Myocyte (in vitro differentiated cells): ENCODE measurements at regions not wholly inside any gene's neighbourhood (a gene's known extent, or its start where the extent isn't known, plus 50 kb on each side); places are given as distances from the start of the nearest gene placed in this dataset.
"Not testable (repeated sequence)": the region's sequence is repeated elsewhere in the genome, so short reads cannot be mapped to it uniquely, and the experiment has no call there.

Experiments
- DNase-seq: peaks from one replicate; pipeline ENCODE4 v3.0.0-alpha.2; 2012; ENCODE audit warnings: low read depth

- no peak for DNase-seq
Measured at GRCh38 chr16:25449802-25450201, 192.2 kb upstream of the ZKSCAN2 start.

GRCh38 chr16:25443994-25444393 is 186.3 kb upstream of the ZKSCAN2 start:
- DNase-seq, result no peak

GRCh38 chr16:25434064-25434463 is 176.4 kb upstream of the ZKSCAN2 start:
- no peak for DNase-seq

GRCh38 chr16:25433388-25433787 is 175.7 kb upstream of the ZKSCAN2 start:
- DNase-seq, result no peak

GRCh38 chr16:25431472-25431871 is 173.8 kb upstream of the ZKSCAN2 start:
- no peak for DNase-seq

GRCh38 chr16:25426829-25427228 is 169.2 kb upstream of the ZKSCAN2 start:
- no peak for DNase-seq

- no peak for DNase-seq
Measured at GRCh38 chr16:25419681-25420080, 162.0 kb upstream of the ZKSCAN2 start.

GRCh38 chr16:25419153-25419552 is 161.5 kb upstream of the ZKSCAN2 start:
- DNase-seq, result no peak

- DNase-seq, result no peak
Measured at GRCh38 chr16:25416002-25416401, 158.4 kb upstream of the ZKSCAN2 start.

GRCh38 chr16:25413975-25414374 is 156.3 kb upstream of the ZKSCAN2 start:
- no peak for DNase-seq

- DNase-seq, result no peak
Measured at GRCh38 chr16:25413133-25413532, 155.5 kb upstream of the ZKSCAN2 start.

GRCh38 chr16:25411396-25412081 is 153.9 kb upstream of the ZKSCAN2 start:
- no peak for DNase-seq

- no peak for DNase-seq
Measured at GRCh38 chr16:25403852-25404251, 146.2 kb upstream of the ZKSCAN2 start.

GRCh38 chr16:25395528-25395927 is 137.9 kb upstream of the ZKSCAN2 start:
- DNase-seq, result no peak

GRCh38 chr16:25390761-25391160 is 133.1 kb upstream of the ZKSCAN2 start:
- DNase-seq, result no peak

- no peak for DNase-seq
Measured at GRCh38 chr16:25374556-25374955, 116.9 kb upstream of the ZKSCAN2 start.

GRCh38 chr16:25372716-25373115 is 115.1 kb upstream of the ZKSCAN2 start:
- DNase-seq, result no peak

GRCh38 chr16:25371342-25371741 is 113.7 kb upstream of the ZKSCAN2 start:
- no peak for DNase-seq

- DNase-seq, result no peak
Measured at GRCh38 chr16:25370541-25370940, 112.9 kb upstream of the ZKSCAN2 start.

GRCh38 chr16:25367773-25368524 is 110.3 kb upstream of the ZKSCAN2 start:
- DNase-seq, result no peak

- no peak for DNase-seq
Measured at GRCh38 chr16:25366078-25366477, 108.4 kb upstream of the ZKSCAN2 start.

GRCh38 chr16:25359516-25359915 is 101.9 kb upstream of the ZKSCAN2 start:
- not testable (repeated sequence) for DNase-seq

- no peak for DNase-seq
Measured at GRCh38 chr16:25344006-25344405, 86.4 kb upstream of the ZKSCAN2 start.
